Activated B cell treated with CpG ODN at 0.5 μM for 24 hours (primary cell): ENCODE measurements at regions not wholly inside any gene's neighbourhood (a gene's known extent, or its start where the extent isn't known, plus 50 kb on each side); places are given as distances from the start of the nearest gene placed in this dataset.

Experiments
- ATAC-seq: fragments of 200-7000 bp; cut with Tn5 transposase; one replicate; pipeline ENCODE4 v1.10.0; 2021; ENCODE audit warnings: low read depth, mild to moderate bottlenecking, moderate library complexity
- CTCF ChIA-PET: fragments of 350-600 bp; sonication (Branson Sonifier 250); formaldehyde crosslinking; loops from one replicate; lab custom pipeline; 2021; ENCODE audit warnings: antibody characterized with exemption; lab: Charles Lee
- POLR2A ChIA-PET: fragments of 350-600 bp; sonication (Branson Sonifier 250); formaldehyde crosslinking; loops from one replicate; lab custom pipeline; 2021; ENCODE audit warnings: antibody characterized with exemption; lab: Charles Lee
- DNase-seq: peaks from one replicate; pipeline ENCODE4 v3.0.0; 2022
- H3K27ac Mint-ChIP-seq: one replicate; pipeline ENCODE4 v1.8.0; 2020; ENCODE audit warnings: mixed read lengths
- H3K27me3 Mint-ChIP-seq: one replicate; pipeline ENCODE4 v1.8.0; 2021; ENCODE audit warnings: mixed read lengths
- H3K36me3 Mint-ChIP-seq: one replicate; pipeline ENCODE4 v1.8.0; 2021; ENCODE audit warnings: low read depth, mixed read lengths
- H3K4me1 Mint-ChIP-seq: one replicate; pipeline ENCODE4 v1.8.0; 2021; ENCODE audit warnings: mixed read lengths
- H3K4me3 Mint-ChIP-seq: one replicate; pipeline ENCODE4 v1.8.0; 2020; ENCODE audit warnings: mild to moderate bottlenecking, mixed read lengths
- H3K9me3 Mint-ChIP-seq: one replicate; pipeline ENCODE4 v1.8.0; 2020; ENCODE audit warnings: mixed read lengths
- intact Hi-C: fragments of 100-400 bp; cut with micrococcal nuclease; formaldehyde crosslinking; loops from one replicate; pipeline ENCODE4 v1.15.1; 2024
- TF ChIP-seq, protein P1 (sequence below): fragments of 200-600 bp; IDR thresholded peaks from one replicate; pipeline ENCODE4 v1.8.0; 2022; ENCODE audit warnings: antibody characterized with exemption, mild to moderate bottlenecking

DNA sequence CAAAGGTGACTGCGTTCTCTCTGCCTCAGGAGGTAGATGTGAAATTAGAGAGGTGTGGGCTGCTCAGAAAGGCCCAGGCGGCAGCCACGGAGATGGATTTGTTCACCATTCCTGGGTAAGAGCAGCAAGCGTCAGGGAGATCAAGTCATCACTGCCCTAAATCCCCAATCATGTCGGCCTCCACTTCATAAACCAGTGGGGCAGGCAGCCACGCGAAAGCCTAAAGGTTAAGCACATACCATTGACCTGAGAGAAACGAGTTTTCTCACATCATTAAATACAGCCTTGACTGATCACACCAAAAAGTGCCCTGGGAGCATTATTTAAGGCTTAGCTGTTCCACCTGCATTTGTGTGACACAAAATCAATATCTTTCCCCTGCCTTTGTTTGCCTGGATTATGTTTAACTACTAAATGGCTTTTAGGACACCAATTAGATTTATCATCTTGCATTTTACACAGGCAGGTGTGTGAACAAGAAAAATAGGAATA is 50.7 kb upstream of the FOXB1 start:
- Mint-ChIP-seq H3K27me3 (peaks cover 17% of the 10 kb centered on the region), H3K9me3 (peaks cover 11% of the 10 kb centered on the region), H3K27ac (no peak overlapping the region), H3K36me3 (no peaks in the 10 kb centered on the region), H3K4me3 (no peak overlapping the region), H3K4me1 (no peaks in the 10 kb centered on the region)
- TF ChIP-seq, protein P1, sequence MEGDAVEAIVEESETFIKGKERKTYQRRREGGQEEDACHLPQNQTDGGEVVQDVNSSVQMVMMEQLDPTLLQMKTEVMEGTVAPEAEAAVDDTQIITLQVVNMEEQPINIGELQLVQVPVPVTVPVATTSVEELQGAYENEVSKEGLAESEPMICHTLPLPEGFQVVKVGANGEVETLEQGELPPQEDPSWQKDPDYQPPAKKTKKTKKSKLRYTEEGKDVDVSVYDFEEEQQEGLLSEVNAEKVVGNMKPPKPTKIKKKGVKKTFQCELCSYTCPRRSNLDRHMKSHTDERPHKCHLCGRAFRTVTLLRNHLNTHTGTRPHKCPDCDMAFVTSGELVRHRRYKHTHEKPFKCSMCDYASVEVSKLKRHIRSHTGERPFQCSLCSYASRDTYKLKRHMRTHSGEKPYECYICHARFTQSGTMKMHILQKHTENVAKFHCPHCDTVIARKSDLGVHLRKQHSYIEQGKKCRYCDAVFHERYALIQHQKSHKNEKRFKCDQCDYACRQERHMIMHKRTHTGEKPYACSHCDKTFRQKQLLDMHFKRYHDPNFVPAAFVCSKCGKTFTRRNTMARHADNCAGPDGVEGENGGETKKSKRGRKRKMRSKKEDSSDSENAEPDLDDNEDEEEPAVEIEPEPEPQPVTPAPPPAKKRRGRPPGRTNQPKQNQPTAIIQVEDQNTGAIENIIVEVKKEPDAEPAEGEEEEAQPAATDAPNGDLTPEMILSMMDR: no peak
- CTCF ChIA-PET: no interaction called here
- no peak for DNase-seq
- intact Hi-C loops: no loop called here
- ATAC-seq: no peak
- POLR2A ChIA-PET: no interaction called here

DNA sequence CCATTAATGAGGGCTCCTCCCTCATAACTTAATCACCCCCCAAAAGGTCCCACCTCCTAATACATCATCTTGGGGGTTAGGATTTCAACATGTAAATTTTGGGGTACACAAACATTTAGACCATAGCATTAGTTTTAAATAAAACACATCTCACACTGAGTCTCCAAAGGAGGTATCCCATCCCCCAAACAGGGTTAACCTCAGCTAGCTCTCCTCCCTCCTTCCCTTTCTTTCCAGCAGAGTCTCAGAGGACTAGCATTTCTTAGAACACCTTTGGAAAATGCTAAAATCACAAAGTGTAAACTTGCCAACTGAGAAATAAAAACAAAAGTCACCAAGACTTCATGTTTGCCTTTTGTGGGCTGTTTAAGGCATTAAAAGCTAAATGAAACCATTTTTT is 51.2 kb upstream of the FOXB1 start:
- DNase-seq: no peak
- TF ChIP-seq, protein P1: no peak
- intact Hi-C loops: no loop called here
- Mint-ChIP-seq H3K4me1 (no peaks in the 10 kb centered on the region), H3K27me3 (peaks cover 17% of the 10 kb centered on the region), H3K9me3 (peaks cover 8% of the 10 kb centered on the region), H3K36me3 (no peaks in the 10 kb centered on the region), H3K27ac (no peak overlapping the region), H3K4me3 (no peak overlapping the region)
- ChIA-PET POLR2A (no interaction called here), CTCF (no interaction called here)
- ATAC-seq: no peak

GRCh38 chr15:59950603-59951388 is 53.3 kb upstream of the FOXB1 start:
- no peak for ATAC-seq
- ChIA-PET POLR2A (no interaction called here), CTCF (no interaction called here)
- no peak for DNase-seq
- TF ChIP-seq, protein P1: no peak
- no peaks in the 10 kb centered on the region for H3K36me3 Mint-ChIP-seq
- H3K27me3 Mint-ChIP-seq: peaks cover 21% of the 10 kb centered on the region
- H3K4me3 Mint-ChIP-seq: no peak overlapping the region
- H3K9me3 Mint-ChIP-seq: peaks cover 7% of the 10 kb centered on the region
- H3K4me1 Mint-ChIP-seq: no peaks in the 10 kb centered on the region
- intact Hi-C loops: no loop called here
- no peak overlapping the region for H3K27ac Mint-ChIP-seq

- H3K27me3 Mint-ChIP-seq: peaks cover 21% of the 10 kb centered on the region
- peaks cover 5% of the 10 kb centered on the region for H3K9me3 Mint-ChIP-seq
- TF ChIP-seq, protein P1: no peak
- H3K4me3 Mint-ChIP-seq: no peak overlapping the region
- POLR2A ChIA-PET: no interaction called here
- H3K27ac Mint-ChIP-seq: no peak overlapping the region
- CTCF ChIA-PET: no interaction called here
- no peak for ATAC-seq
- DNase-seq: no peak
- no peaks in the 10 kb centered on the region for H3K4me1 Mint-ChIP-seq
- H3K36me3 Mint-ChIP-seq: no peaks in the 10 kb centered on the region
- intact Hi-C loops: no loop called here
Observed at GRCh38 chr15:59948924-59949613, 55.0 kb upstream of the FOXB1 start.

- peaks cover 5% of the 10 kb centered on the region for H3K9me3 Mint-ChIP-seq
- no peak for ATAC-seq
- POLR2A ChIA-PET: no interaction called here
Observed at GRCh38 chr15:59946084-59946483, 58.0 kb upstream of the FOXB1 start.

More at GRCh38 chr15:59946084-59946483, 58.0 kb upstream of the FOXB1 start:
- no peak overlapping the region for H3K4me3 Mint-ChIP-seq
- intact Hi-C loops: no loop called here
- CTCF ChIA-PET: no interaction called here
- no peaks in the 10 kb centered on the region for H3K36me3 Mint-ChIP-seq
- H3K27ac Mint-ChIP-seq: no peak overlapping the region
- peaks cover 11% of the 10 kb centered on the region for H3K27me3 Mint-ChIP-seq
- TF ChIP-seq, protein P1: no peak
- no peaks in the 10 kb centered on the region for H3K4me1 Mint-ChIP-seq
- no peak for DNase-seq
